ENCODE measurements at regions not wholly inside any gene's neighbourhood (a gene's known extent, or its start where the extent isn't known, plus 50 kb on each side); places are given as distances from the start of the nearest gene placed in this dataset.

GRCh38 chr7:31284106-31284505 lies 56.4 kb downstream of the NEUROD6 start:
- DNase-seq (ENCODE audit: low spot score) = no peak

GRCh38 chr7:31271641-31272405 lies 68.7 kb downstream of the NEUROD6 start:
- DNase-seq (ENCODE audit: low spot score) = no peak

GRCh38 chr7:31267486-31267885 lies 73.0 kb downstream of the NEUROD6 start:
- DNase-seq (ENCODE audit: low spot score) = no peak

- DNase-seq (ENCODE audit: low spot score) = no peak
These were observed 77.2 kb downstream of the NEUROD6 start for GRCh38 chr7:31263338-31263737.

GRCh38 chr7:31261341-31261740 lies 79.2 kb downstream of the NEUROD6 start:
- no peak for DNase-seq (ENCODE audit: low spot score)

GRCh38 chr7:31260851-31261250 lies 79.7 kb downstream of the NEUROD6 start:
- DNase-seq (ENCODE audit: low spot score) = no peak

GRCh38 chr7:31258391-31258790 lies 82.1 kb downstream of the NEUROD6 start:
- DNase-seq (ENCODE audit: low spot score) = no peak

GRCh38 chr7:31256506-31256905 lies 84.0 kb downstream of the NEUROD6 start:
- no peak for DNase-seq (ENCODE audit: low spot score)

GRCh38 chr7:31254926-31255325 lies 85.6 kb downstream of the NEUROD6 start:
- no peak for DNase-seq (ENCODE audit: low spot score)

GRCh38 chr7:31253532-31253931 lies 87.0 kb downstream of the NEUROD6 start:
- no peak for DNase-seq (ENCODE audit: low spot score)

- DNase-seq (ENCODE audit: low spot score) = no peak
These were observed 89.1 kb downstream of the NEUROD6 start for GRCh38 chr7:31251441-31251840.

- peak; percentile 35 for DNase-seq (ENCODE audit: low spot score)
These were observed 90.9 kb downstream of the NEUROD6 start for GRCh38 chr7:31249671-31250070.

GRCh38 chr7:31236868-31237267 lies 103.7 kb downstream of the NEUROD6 start:
- no peak for DNase-seq (ENCODE audit: low spot score)

GRCh38 chr7:31234836-31235605 lies 105.5 kb downstream of the NEUROD6 start:
- no peak for DNase-seq (ENCODE audit: low spot score)

GRCh38 chr7:31228957-31229356 lies 111.6 kb downstream of the NEUROD6 start:
- no peak for DNase-seq (ENCODE audit: low spot score)

- DNase-seq (ENCODE audit: low spot score) = no peak
These were observed 125.8 kb downstream of the NEUROD6 start for GRCh38 chr7:31214751-31215150.

- DNase-seq (ENCODE audit: low spot score) = no peak
These were observed 129.2 kb downstream of the NEUROD6 start for GRCh38 chr7:31211281-31211680.

GRCh38 chr7:31204071-31204470 lies 136.5 kb downstream of the NEUROD6 start:
- DNase-seq (ENCODE audit: low spot score) = peak; percentile 42

- DNase-seq (ENCODE audit: low spot score) = no peak
These were observed 137.0 kb downstream of the NEUROD6 start for GRCh38 chr7:31203551-31203950.

- DNase-seq (ENCODE audit: low spot score) = no peak
These were observed 137.7 kb downstream of the NEUROD6 start for GRCh38 chr7:31202801-31203200.

- DNase-seq (ENCODE audit: low spot score) = peak; percentile 79
These were observed 140.9 kb downstream of the ADCYAP1R1 start for GRCh38 chr7:31192986-31193385.

GRCh38 chr7:31190906-31191305 lies 138.8 kb downstream of the ADCYAP1R1 start:
- no peak for DNase-seq (ENCODE audit: low spot score)

- DNase-seq (ENCODE audit: low spot score) = no peak
These were observed 134.1 kb downstream of the ADCYAP1R1 start for GRCh38 chr7:31186202-31186601.
